ENCODE measurements at regions not wholly inside any gene's neighbourhood (a gene's known extent, or its start where the extent isn't known, plus 50 kb on each side); places are given as distances from the start of the nearest gene placed in this dataset.
A peak's percentile ranks its signal among the peaks of the same experiment; 100 is the strongest.
"Not testable (repeated sequence)": the region's sequence is repeated elsewhere in the genome, so short reads cannot be mapped to it uniquely, and the experiment has no call there.

DNA sequence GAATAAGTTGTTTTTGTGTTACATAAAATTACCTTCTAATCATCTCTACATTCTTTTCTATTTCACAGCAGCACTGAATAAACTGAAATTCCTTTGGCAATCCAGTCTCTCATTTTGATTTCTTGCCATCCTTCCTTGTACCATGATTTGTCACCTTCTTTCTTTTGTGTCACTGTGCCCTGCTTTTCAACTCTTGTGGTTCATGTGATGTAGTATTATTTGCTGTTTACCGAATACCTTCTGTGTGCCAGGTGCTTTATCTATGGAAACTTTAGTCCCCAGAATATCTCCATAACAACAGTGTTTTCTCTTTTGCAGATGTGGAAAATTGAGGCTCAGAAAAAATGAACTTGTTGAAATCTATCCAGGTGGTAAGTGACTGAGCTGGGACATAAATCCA lies 220.3 kb downstream of the STK31 start:
- H3K9me3 ChIP-seq = no peaks in the 10 kb centered on the region
- no peak overlapping the region for H3K4me3 ChIP-seq
- no peaks in the 10 kb centered on the region for H3K27me3 ChIP-seq (replicated peaks; ENCODE audit: insufficient read depth)
- H3K4me1 ChIP-seq (replicated peaks) = no peaks in the 10 kb centered on the region
- H3K27ac ChIP-seq = no peak overlapping the region
- TF ChIP-seq POLR2A (IDR thresholded peaks at IDR 0.05) = no peak
- TF ChIP-seq, protein P1, sequence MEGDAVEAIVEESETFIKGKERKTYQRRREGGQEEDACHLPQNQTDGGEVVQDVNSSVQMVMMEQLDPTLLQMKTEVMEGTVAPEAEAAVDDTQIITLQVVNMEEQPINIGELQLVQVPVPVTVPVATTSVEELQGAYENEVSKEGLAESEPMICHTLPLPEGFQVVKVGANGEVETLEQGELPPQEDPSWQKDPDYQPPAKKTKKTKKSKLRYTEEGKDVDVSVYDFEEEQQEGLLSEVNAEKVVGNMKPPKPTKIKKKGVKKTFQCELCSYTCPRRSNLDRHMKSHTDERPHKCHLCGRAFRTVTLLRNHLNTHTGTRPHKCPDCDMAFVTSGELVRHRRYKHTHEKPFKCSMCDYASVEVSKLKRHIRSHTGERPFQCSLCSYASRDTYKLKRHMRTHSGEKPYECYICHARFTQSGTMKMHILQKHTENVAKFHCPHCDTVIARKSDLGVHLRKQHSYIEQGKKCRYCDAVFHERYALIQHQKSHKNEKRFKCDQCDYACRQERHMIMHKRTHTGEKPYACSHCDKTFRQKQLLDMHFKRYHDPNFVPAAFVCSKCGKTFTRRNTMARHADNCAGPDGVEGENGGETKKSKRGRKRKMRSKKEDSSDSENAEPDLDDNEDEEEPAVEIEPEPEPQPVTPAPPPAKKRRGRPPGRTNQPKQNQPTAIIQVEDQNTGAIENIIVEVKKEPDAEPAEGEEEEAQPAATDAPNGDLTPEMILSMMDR (IDR thresholded peaks at IDR 0.05) = no peak
- no peak for TF ChIP-seq POLR2AphosphoS5 (IDR thresholded peaks at IDR 0.05)
- WGBS = 36% methylated on average over 1 of the region's 1 CpG
- intact Hi-C loops (cut with DNase I) = no loop called here
- no peak for DNase-seq (ENCODE audit: low spot score)
- no peaks in the 10 kb centered on the region for H3K36me3 ChIP-seq

DNA sequence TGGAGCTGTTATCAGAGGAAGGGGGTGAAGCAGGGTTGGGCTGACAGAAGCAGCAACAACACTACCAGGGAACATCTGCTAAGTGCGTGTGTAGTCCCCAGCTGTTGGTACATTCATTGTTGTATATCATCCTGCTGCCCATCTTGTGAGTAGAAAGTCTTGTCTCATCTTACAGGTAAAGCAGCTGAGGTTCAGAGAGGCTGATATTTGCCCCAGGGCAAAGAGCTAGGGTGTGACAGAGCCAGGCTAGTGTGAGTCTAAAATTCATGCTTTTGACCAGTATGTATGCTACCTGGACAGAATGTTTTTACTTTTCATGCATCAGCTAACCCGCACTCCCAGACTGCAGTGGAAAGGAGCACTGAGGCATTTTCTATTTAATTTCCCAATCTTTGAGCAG lies 221.6 kb downstream of the STK31 start:
- no peaks in the 10 kb centered on the region for H3K4me1 ChIP-seq (replicated peaks)
- TF ChIP-seq, protein P1 (IDR thresholded peaks at IDR 0.05) = no peak
- TF ChIP-seq POLR2A (IDR thresholded peaks at IDR 0.05) (no peak), POLR2AphosphoS5 (IDR thresholded peaks at IDR 0.05) (no peak)
- H3K9me3 ChIP-seq = no peaks in the 10 kb centered on the region
- no peaks in the 10 kb centered on the region for H3K36me3 ChIP-seq
- intact Hi-C loops (cut with DNase I) = no loop called here
- no peak for DNase-seq (ENCODE audit: low spot score)
- 78% methylated on average over 2 of the region's 2 CpGs for WGBS
- no peaks in the 10 kb centered on the region for H3K27me3 ChIP-seq (replicated peaks; ENCODE audit: insufficient read depth)
- no peak overlapping the region for H3K27ac ChIP-seq
- no peak overlapping the region for H3K4me3 ChIP-seq

DNA sequence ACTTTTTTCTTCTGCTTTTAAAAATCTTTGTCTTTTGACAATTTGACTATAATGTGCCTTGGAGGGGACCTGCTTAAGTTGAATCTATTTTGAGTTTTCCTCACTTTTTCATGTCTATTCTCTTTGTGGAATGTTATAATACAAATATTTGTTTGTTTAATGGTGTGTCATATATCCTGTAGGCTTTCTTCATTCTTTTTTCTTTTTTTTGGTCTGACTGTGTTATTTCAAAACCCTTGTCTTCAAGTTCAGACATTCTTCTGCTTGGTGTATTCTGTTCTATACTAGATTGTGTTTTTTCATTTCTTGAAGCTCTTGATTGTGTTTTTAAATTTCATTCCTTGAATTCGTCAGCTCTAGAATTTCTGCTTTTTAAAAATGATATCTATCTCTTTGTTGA lies 228.2 kb downstream of the STK31 start:
- H3K4me3 ChIP-seq = no peak overlapping the region
- DNase-seq (ENCODE audit: low spot score) = no peak
- intact Hi-C loops (cut with DNase I) = no loop called here

DNA sequence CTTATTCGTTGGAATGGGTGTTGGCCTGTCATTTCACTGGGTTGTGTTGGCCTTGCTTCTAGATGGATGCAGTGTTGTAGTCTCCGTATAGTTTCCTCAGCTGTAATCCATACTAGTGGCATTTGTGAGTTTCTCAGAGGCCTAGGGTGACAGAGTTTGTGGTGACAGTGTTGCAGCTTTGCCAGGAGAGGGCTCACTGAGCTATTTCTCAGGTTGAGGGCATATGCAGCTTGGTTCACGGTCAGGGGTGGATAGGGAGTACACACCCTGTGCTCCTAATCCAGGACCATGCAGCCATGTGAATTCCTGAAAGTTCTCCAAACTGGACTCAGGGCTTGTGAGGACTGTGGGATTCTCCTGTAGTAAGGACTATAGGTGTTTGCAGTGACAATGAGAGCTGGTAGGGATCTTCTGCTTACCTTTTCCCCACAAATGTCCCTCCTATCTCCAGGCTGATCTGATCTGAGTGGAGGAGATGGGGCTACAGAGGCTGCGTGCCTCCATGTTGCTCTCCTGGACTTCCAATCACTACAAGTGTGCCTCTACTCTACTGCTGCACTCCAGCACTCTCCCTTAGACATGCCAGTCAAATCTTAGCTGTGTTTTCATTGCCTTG lies 229.0 kb downstream of the STK31 start:
- peak; percentile 12 for DNase-seq (ENCODE audit: low spot score)
- intact Hi-C loops (cut with DNase I) = no loop called here
- Histone ChIP-seq H3K4me1 (replicated peaks) (no peaks in the 10 kb centered on the region), H3K4me3 (no peak overlapping the region), H3K27me3 (replicated peaks; ENCODE audit: insufficient read depth) (no peaks in the 10 kb centered on the region), H3K9me3 (no peaks in the 10 kb centered on the region), H3K36me3 (no peaks in the 10 kb centered on the region), H3K27ac (no peak overlapping the region)
- TF ChIP-seq POLR2AphosphoS5 (IDR thresholded peaks at IDR 0.05) (no peak), POLR2A (IDR thresholded peaks at IDR 0.05) (no peak)
- TF ChIP-seq, protein P1 (IDR thresholded peaks at IDR 0.05) = peak in 1 of 4 experiments; percentile 29
- WGBS = 29% methylated on average over 4 of the region's 4 CpGs

More for the DNA sequence above, 228.2 kb downstream of the STK31 start:
- WGBS = 97% methylated on average over 1 of the region's 1 CpG
- no peaks in the 10 kb centered on the region for H3K9me3 ChIP-seq
- no peaks in the 10 kb centered on the region for H3K36me3 ChIP-seq
- H3K27ac ChIP-seq = no peak overlapping the region
- no peaks in the 10 kb centered on the region for H3K27me3 ChIP-seq (replicated peaks; ENCODE audit: insufficient read depth)
- no peaks in the 10 kb centered on the region for H3K4me1 ChIP-seq (replicated peaks)
- TF ChIP-seq POLR2AphosphoS5 (IDR thresholded peaks at IDR 0.05) (no peak), POLR2A (IDR thresholded peaks at IDR 0.05) (no peak)
- TF ChIP-seq, protein P1 (IDR thresholded peaks at IDR 0.05) = no peak

DNA sequence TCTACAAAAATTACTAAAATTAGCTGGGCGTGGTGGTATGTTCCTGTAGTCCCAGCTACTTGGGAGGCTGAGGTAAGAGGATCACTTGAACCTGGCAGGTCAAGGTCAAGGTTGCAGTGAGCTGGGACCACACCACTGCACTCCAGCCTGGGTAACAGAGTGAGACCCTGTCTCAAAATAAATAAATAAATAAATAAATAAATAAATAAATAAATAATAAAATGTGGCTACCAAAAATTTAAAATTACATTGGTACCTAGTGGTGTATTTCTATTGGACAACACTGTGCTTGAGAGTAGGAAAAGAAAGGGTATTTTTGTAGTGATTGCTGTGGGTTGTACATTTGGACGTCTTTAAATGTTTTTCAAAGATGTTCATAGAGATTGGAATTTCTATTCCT lies 229.7 kb downstream of the STK31 start:
- intact Hi-C loops (cut with DNase I); H3K27me3 ChIP-seq (replicated peaks; ENCODE audit: insufficient read depth): not testable (repeated sequence)

More for the DNA sequence above, 229.7 kb downstream of the STK31 start:
- 87% methylated on average over 2 of the region's 2 CpGs for WGBS
- not testable (repeated sequence) for H3K9me3 ChIP-seq; DNase-seq (ENCODE audit: low spot score); H3K36me3 ChIP-seq; H3K27ac ChIP-seq; H3K4me3 ChIP-seq; H3K4me1 ChIP-seq (replicated peaks)

Measured in prostate gland (tissue), 2 donors.